Caco-2 (cell line): ENCODE measurements at regions not wholly inside any gene's neighbourhood (a gene's known extent, or its start where the extent isn't known, plus 50 kb on each side); places are given as distances from the start of the nearest gene placed in this dataset.

Source experiments
- BruUV-seq: library from RNA; stranded (reverse); fragments of 400-500 nt; replicated peaks from 2 replicates; lab custom pipeline; 2021; lab: Mats Ljungman, UMichigan
- CTCF ChIA-PET: fragments of 300-600 bp; sonication (Branson Sonifier 250); formaldehyde crosslinking; loops from one replicate; lab custom pipeline; 2022; ENCODE audit warnings: antibody characterized with exemption; lab: Charles Lee
- POLR2A ChIA-PET: fragments of 300-600 bp; sonication (Branson Sonifier 250); formaldehyde crosslinking; loops from one replicate; lab custom pipeline; 2022; ENCODE audit warnings: antibody characterized with exemption; lab: Charles Lee
- DNase-seq, 2 experiments: peaks; one replicate each; pipeline versions ENCODE4 v3.0.0 to v3.0.0-alpha.2; 2020 to 2022
- H3K27me3 ChIP-seq: replicated peaks from 2 replicates; pipeline ENCODE4 v1.6.0; 2011; ENCODE audit warnings: low read length; ENCODE audit not compliant: control insufficient read depth, insufficient read depth
- H3K36me3 ChIP-seq: 2 replicates; pipeline ENCODE4 v1.5.1; 2011; ENCODE audit warnings: low read length; ENCODE audit not compliant: control insufficient read depth, insufficient read depth
- H3K4me1 ChIP-seq: fragments of 250-450 bp; sonication (Bioruptor Pico); 2 replicates; pipeline ENCODE4 v1.5.1; 2020; ENCODE audit warnings: mild to moderate bottlenecking
- H3K4me3 ChIP-seq: 2 replicates; pipeline ENCODE4 v1.5.1; 2011; ENCODE audit warnings: low read depth, mild to moderate bottlenecking, control low read depth, low read length
- H3K9me3 ChIP-seq: fragments of 250-450 bp; sonication (Bioruptor Pico); 2 replicates; pipeline ENCODE4 v1.5.1; 2020; ENCODE audit warnings: mild to moderate bottlenecking, moderate library complexity
- H3K27ac Mint-ChIP-seq: one replicate; pipeline ENCODE4 v1.8.0; 2022; ENCODE audit warnings: mixed read lengths; ENCODE audit not compliant: unreplicated experiment
- H3K27me3 Mint-ChIP-seq: one replicate; pipeline ENCODE4 v1.8.0; 2022; ENCODE audit warnings: mixed read lengths; ENCODE audit not compliant: insufficient read depth, unreplicated experiment
- H3K36me3 Mint-ChIP-seq: one replicate; pipeline ENCODE4 v1.8.0; 2022; ENCODE audit warnings: mild to moderate bottlenecking, mixed read lengths; ENCODE audit not compliant: insufficient read depth, unreplicated experiment
- H3K4me1 Mint-ChIP-seq: one replicate; pipeline ENCODE4 v1.8.0; 2022; ENCODE audit warnings: low read depth, mixed read lengths; ENCODE audit not compliant: unreplicated experiment
- H3K4me3 Mint-ChIP-seq: one replicate; pipeline ENCODE4 v1.8.0; 2022; ENCODE audit warnings: mild to moderate bottlenecking, moderate library complexity, mixed read lengths; ENCODE audit not compliant: unreplicated experiment
- H3K9me3 Mint-ChIP-seq: one replicate; pipeline ENCODE4 v1.8.0; 2022; ENCODE audit warnings: mixed read lengths; ENCODE audit not compliant: unreplicated experiment
- intact Hi-C: fragments of 100-400 bp; cut with micrococcal nuclease; formaldehyde crosslinking; loops from one replicate; pipeline ENCODE4 v1.10.0; 2022; ENCODE audit not compliant: unreplicated experiment
- TF ChIP-seq, protein P1 (sequence below), 2 experiments: fragments of 200-600 bp in 1 of 2; IDR thresholded peaks; 1 replicate in 1 of 2; 2 replicates in 1 of 2; pipeline versions ENCODE4 v1.5.1 to v1.8.0; 2011 to 2022; ENCODE audit warnings: antibody characterized with exemption in 1 of 2, control low read depth in 1 of 2, inconsistent platforms in 1 of 2, low read depth in 1 of 2, low read length in 1 of 2, mild to moderate bottlenecking in 1 of 2, moderate library complexity in 1 of 2; ENCODE audit not compliant: insufficient read depth in 1 of 2, severe bottlenecking in 1 of 2, unreplicated experiment in 1 of 2

DNA sequence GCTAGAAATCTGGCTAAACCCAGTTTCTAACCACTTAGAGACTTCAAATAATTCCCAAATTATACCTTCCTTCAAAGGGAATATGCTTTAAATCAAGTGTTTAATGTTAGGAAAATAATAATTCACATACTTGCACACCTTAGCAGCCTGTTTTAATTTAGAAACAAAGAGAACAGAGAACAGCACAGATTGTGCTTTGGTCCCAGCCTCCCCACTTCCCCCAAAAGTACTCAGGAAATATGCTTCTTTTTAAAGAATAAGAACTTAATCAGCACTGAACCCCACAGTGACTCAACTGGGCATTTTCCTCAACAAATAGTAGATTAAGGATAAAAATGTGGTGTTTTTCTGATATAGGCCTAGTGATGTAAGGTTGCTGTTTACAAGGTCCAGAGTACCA, 295.8 kb downstream of the GBA3 start:
- Histone ChIP-seq H3K27me3 (no peaks in the 10 kb centered on the region), H3K9me3 (no peaks in the 10 kb centered on the region), H3K4me1 (no peaks in the 10 kb centered on the region), H3K4me3 (no peak overlapping the region), H3K36me3 (no peaks in the 10 kb centered on the region)
- no peaks in the 10 kb centered on the region for H3K36me3 Mint-ChIP-seq
- no peaks in the 10 kb centered on the region for H3K4me1 Mint-ChIP-seq
- ChIA-PET CTCF (no interaction called here), POLR2A (no interaction called here)
- H3K9me3 Mint-ChIP-seq = peaks cover 16% of the 10 kb centered on the region
- H3K27ac Mint-ChIP-seq = no peak overlapping the region
- no peaks in the 10 kb centered on the region for H3K27me3 Mint-ChIP-seq
- BruUV-seq = no TSS peak
- H3K4me3 Mint-ChIP-seq = no peak overlapping the region
- TF ChIP-seq, protein P1, sequence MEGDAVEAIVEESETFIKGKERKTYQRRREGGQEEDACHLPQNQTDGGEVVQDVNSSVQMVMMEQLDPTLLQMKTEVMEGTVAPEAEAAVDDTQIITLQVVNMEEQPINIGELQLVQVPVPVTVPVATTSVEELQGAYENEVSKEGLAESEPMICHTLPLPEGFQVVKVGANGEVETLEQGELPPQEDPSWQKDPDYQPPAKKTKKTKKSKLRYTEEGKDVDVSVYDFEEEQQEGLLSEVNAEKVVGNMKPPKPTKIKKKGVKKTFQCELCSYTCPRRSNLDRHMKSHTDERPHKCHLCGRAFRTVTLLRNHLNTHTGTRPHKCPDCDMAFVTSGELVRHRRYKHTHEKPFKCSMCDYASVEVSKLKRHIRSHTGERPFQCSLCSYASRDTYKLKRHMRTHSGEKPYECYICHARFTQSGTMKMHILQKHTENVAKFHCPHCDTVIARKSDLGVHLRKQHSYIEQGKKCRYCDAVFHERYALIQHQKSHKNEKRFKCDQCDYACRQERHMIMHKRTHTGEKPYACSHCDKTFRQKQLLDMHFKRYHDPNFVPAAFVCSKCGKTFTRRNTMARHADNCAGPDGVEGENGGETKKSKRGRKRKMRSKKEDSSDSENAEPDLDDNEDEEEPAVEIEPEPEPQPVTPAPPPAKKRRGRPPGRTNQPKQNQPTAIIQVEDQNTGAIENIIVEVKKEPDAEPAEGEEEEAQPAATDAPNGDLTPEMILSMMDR (IDR thresholded peaks at IDR 0.05; ENCODE audit: insufficient read depth in 1 of 2, low read depth in 1 of 2, low read length in 1 of 2, severe bottlenecking in 1 of 2, unreplicated experiment in 1 of 2) = no peak
- intact Hi-C loops = no loop called here
- DNase-seq = no peak

DNA sequence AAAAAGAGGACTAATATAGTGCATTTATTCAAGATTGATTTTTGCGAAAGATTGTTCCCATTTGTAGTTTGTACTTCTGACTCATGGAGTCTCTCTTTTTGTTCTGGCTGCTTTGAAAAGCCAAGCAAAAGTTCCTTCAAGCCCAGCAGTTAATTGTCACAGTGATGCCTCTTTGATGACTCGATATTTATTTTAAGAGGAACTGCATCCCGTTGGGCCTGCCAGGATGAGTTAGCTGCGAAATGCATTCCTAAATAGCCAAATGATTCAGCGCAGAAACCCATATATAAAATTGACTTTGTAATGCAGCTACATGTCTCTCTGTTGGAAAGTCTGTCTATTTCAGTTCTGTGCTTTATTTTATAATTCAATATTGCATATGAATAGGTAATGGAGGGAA, 295.1 kb downstream of the GBA3 start:
- Mint-ChIP-seq H3K4me3 (no peak overlapping the region), H3K9me3 (peaks cover 16% of the 10 kb centered on the region), H3K27ac (no peak overlapping the region), H3K4me1 (no peaks in the 10 kb centered on the region), H3K36me3 (no peaks in the 10 kb centered on the region), H3K27me3 (no peaks in the 10 kb centered on the region)
- Histone ChIP-seq H3K27me3 (no peaks in the 10 kb centered on the region), H3K36me3 (no peaks in the 10 kb centered on the region), H3K4me1 (no peaks in the 10 kb centered on the region), H3K4me3 (no peak overlapping the region), H3K9me3 (no peaks in the 10 kb centered on the region)
- TF ChIP-seq, protein P1 (IDR thresholded peaks at IDR 0.05; ENCODE audit: insufficient read depth in 1 of 2, low read depth in 1 of 2, low read length in 1 of 2, severe bottlenecking in 1 of 2, unreplicated experiment in 1 of 2) = no peak
- intact Hi-C loops = no loop called here
- ChIA-PET CTCF (no interaction called here), POLR2A (no interaction called here)
- no TSS peak for BruUV-seq
- DNase-seq = no peak

GRCh38 chr4:22986881-22987280, 294.1 kb downstream of the GBA3 start:
- DNase-seq = no peak
- intact Hi-C loops = no loop called here
- ChIA-PET CTCF (no interaction called here), POLR2A (no interaction called here)
- no TSS peak for BruUV-seq
- Mint-ChIP-seq H3K27ac (no peak overlapping the region), H3K4me3 (no peak overlapping the region), H3K27me3 (no peaks in the 10 kb centered on the region), H3K4me1 (no peaks in the 10 kb centered on the region), H3K36me3 (no peaks in the 10 kb centered on the region), H3K9me3 (peaks cover 23% of the 10 kb centered on the region)
- no peaks in the 10 kb centered on the region for H3K27me3 ChIP-seq
- TF ChIP-seq, protein P1 (IDR thresholded peaks at IDR 0.05; ENCODE audit: insufficient read depth in 1 of 2, low read depth in 1 of 2, low read length in 1 of 2, severe bottlenecking in 1 of 2, unreplicated experiment in 1 of 2) = no peak
- no peaks in the 10 kb centered on the region for H3K9me3 ChIP-seq
- no peak overlapping the region for H3K4me3 ChIP-seq
- no peaks in the 10 kb centered on the region for H3K36me3 ChIP-seq
- no peaks in the 10 kb centered on the region for H3K4me1 ChIP-seq
